Ishikawa (cell line): ENCODE measurements at regions not wholly inside any gene's neighbourhood (a gene's known extent, or its start where the extent isn't known, plus 50 kb on each side); places are given as distances from the start of the nearest gene placed in this dataset.

Source experiments
- CREB1 ChIP-seq: IDR thresholded peaks from 2 replicates; pipeline ENCODE4 v1.6.1; 2012; ENCODE audit warnings: low read depth
- MAX ChIP-seq: IDR thresholded peaks from 2 replicates; pipeline ENCODE4 v1.6.1; 2012
- NFIC ChIP-seq: IDR thresholded peaks from 2 replicates; pipeline ENCODE4 v1.6.1; 2012
- RAD21 ChIP-seq: IDR thresholded peaks from 2 replicates; pipeline ENCODE4 v1.6.1; 2012; ENCODE audit warnings: low read depth

- TF ChIP-seq NFIC (no peak), RAD21 (no peak), MAX (no peak), CREB1 (no peak)
Measured at GRCh38 chr4:125992891-125993290, 678.1 kb downstream of the FAT4 start.
